NCI-H146 (cell line): ENCODE measurements at regions not wholly inside any gene's neighbourhood (a gene's known extent, or its start where the extent isn't known, plus 50 kb on each side); places are given as distances from the start of the nearest gene placed in this dataset.
"Not testable (repeated sequence)": the region's sequence is repeated elsewhere in the genome, so short reads cannot be mapped to it uniquely, and the experiment has no call there.

Experiments used
- DNase-seq: peaks from one replicate; lab custom pipeline; 2025; lab: John Stamatoyannopoulos, UW

DNA sequence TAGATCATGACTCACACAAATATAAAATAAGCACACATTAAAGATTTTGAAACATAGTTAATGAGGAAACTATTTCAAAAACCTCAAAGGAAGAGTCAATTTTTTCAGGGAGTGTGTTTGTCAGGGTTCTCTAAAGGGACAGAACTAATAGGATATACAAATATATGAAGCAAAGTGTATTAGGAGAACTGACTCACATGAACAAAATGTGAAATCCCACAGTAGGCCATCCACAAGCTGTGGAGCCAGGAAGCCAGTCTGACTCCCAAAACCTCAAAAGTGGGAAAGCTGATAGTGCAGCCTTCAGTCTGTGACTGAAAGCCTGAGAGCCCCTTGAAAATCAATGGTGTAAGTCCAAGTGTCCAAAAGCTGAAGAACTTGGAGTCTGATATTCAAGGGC, 898.0 kb upstream of the EYS start:
- no peak for DNase-seq

DNA sequence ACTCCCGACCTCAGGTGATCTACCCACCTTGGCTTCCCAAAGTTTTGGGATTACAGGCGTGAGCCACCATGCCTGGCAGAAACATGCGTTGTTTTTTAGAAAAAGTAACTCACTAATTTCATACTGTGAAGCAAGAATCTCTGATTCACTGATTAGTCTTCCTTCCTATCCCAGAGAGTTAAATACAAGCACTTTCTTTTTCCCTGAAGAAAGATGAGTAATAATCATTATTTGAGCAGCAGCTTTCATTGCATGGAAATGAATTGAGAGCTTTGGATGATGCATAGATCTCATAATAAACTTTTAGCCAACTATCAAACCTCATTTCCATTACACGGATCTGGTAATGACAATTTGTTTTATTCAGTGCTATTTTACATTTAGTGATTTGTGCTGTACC, 892.5 kb upstream of the EYS start:
- DNase-seq, result no peak

DNA sequence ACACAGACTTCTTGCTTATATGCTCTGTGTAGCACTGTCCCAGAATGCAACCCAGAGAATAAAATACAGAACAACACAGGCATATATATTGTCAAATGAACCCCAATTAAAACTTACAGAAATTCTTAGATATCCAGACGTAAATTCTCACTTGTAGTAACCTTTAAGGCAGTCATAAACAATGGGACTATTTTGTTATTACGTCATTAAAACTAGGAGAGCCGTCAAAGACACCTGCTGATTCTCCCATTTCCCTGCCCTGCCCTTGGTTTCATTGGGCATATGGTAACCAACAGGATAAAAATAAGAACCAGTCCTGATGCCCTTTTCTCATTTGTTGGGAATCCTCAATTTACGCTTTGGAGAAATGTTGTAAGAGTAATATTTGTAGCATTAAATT, 871.3 kb upstream of the EYS start:
- no peak for DNase-seq

DNA sequence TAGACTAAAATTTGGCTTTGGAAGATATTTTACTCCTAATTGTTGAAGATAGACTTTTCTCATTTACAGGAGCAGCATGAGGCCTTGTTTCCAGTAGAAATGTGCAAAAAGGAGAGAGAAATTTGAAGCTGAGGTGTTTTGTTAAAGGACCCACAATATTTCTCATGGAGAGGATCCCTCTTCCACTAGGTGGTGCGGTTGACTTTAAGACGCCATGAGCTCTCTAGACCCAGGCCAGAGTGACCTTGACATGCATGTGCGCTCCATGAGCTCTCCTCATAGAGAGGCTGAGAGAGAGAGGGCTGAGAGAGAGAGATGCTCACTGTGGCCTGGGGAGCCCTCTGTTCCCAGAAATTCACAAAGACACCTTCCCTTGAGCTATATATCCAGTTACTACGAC, 861.2 kb upstream of the EYS start:
- peak; percentile 3 for DNase-seq

DNA sequence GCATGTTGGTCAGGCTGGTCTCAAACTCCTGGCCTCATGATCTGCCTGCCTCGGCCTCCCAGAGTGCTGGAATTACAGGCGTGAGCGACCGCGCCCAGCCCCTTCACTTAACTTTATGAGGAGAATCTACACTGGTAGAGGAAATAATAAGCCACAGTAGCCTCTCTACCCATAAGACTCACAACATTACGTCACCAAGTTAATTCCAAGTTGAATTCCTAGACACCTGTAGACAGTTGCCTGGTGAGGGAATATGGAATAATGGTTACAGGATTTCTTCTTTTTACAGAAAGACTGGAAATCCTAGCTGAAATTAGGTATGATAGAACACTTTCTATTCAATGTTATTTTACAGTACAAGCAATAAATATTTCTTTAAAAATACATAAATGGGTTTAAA, 854.5 kb upstream of the EYS start:
- no peak for DNase-seq

DNA sequence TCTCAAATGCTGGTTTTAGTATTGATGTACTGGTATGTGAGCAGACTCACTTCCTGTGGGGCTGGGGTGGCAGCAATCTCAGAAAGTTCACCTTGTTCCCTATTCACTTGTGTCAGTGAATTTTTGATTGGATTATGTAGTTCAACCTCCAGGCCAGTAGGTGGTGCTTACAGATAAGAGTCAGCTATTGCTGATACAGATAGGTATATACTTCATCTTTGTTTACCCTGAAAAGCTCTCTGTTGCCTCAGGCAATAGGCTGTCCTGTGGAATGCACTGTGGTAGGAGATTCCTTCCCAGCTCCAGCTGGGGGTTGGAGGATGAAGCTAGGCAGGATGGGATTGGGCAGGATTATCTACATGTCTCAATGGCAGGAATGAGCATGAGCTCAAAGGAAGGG, 851.2 kb upstream of the EYS start:
- peak; percentile 7 for DNase-seq

DNA sequence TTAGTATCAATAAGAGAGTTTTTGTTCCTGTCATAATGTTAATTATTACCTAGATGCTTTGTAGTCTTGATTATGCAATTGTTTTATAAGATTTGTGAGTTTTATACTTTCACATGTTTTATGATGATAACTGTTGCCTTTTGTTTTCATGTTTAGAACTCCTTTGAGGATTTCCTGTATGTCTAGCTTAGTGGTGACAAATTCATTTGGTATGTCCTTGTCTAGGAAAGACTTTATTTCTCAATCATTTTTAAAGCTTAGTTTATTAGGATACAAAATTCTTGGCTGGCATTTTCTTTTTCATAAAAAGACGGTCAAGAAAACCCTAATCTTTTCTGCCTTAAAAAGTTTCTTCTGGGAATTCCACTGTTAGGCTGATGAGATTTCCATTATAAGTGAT, 849.9 kb upstream of the EYS start:
- no peak for DNase-seq

DNA sequence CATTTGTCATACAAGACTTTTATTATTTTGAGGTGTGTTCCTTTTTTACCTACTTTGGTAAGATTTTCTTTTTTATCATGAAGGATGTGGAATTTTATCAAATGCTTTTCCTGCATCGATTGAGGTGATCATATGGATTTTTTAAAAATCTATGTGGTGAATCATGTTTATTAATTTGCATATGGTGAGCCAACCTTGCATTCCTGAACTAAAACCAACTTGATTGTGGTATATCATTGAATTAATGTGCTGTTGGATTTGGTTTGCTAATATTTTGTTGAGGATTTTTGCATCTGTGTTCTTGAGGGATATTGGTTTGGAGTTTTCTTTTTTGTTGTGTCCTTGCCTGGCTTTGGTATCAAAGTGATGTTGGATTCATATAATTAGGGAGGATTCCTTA, 848.1 kb upstream of the EYS start:
- DNase-seq, result no peak

DNA sequence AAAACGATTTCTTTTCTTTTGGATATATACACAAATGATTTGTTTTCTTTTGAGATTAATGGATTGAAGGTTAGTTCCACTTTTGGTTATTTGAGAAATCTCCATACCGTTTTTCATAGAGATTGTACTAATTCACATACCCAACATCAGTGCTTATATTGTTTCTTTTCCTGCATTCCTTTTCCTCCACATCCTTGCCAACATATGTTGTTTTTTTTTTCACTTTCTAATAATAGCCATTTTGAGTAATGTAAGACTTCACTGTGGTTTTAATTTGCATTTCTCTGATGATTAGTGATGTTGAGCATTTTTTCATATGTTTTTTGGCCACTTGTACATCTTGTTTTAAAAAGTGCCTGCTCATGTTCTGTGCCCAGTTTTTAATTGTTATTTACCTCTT, 846.4 kb upstream of the EYS start:
- no peak for DNase-seq

DNA sequence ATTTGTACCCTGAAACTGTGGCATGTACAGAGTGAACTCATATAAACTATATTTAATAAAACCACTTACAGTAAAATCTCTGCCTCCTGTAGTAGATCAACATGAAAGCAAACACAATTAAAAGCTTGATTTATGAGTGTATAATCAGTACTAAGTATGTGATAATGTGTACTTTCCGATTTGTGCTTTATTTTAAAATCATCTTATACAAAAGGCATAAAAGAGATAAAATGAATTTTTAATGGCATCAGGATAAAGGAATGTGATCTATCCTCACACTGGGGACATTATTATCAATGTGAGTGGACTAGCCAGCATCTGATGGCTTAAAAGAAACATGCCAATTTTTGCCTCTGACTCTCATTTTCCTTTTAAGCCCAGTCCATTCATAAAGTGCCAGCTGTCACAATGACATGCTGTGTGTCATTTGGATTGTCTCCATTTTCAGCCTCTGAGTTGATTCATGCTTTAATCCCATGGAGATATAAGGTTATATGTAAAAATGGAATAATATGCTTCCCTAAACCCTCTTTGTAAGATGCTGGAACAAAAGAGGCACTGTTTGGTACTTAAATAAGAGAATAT, 831.6 kb upstream of the EYS start:
- no peak for DNase-seq

DNA sequence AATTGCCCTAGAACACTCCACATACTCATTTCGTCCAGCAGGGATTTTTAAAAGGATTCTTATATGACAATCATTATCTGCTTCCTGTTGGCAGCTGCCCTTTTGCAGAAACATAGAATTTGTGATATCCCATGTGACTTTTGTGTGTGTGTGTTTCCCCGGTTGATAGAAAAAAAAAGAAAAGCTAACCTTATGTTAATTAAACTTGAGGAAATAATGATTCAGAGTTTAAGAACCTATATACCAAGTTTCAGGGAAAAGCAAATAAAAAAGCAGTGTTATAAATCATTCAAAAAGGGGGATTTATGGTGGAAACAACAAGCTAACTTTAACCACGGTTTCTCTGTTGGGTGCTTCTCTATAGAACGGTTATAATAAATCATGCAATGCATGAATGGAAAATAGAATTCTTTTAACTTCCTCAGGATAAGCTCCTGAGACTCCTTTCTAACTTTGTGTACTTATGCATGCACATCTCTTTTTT, 826.9 kb upstream of the EYS start:
- no peak for DNase-seq

DNA sequence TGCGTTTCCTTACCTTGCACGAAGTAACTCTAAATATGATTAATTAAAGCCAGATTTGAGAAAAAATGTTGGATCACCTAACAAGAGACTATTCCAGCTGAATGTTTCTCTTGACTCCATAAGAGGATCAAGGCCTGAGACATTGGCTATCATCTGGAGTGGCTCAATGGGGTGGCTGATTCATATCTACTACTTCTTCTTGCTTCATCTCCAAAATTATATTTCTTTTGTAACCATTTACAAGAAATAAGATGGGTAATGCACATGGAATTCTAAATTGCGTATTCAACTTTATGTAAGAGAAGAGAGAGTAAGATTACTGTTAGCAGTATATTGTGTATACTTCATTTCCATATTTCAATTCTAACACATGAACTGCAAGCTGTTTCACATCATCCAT, 819.0 kb upstream of the EYS start:
- DNase-seq, result no peak

DNA sequence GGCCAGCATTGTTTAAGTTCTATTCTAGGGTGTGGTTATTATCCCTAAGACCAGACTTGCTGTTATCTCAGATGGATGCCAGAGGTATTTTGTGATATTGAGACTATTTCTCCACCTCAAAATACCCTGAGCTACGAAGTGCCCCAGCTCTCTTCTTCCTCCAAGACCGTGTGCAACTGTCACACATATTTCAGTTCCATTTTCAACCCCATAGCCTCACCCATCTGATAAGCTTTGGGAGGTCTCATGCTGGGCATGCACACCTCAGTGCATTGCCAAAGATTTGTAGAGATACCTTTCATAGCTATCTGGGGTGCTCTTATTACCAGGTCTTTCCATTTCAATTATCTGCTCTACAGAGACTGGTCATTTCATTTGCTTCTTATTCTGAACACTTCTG, 815.8 kb upstream of the EYS start:
- no peak for DNase-seq

DNA sequence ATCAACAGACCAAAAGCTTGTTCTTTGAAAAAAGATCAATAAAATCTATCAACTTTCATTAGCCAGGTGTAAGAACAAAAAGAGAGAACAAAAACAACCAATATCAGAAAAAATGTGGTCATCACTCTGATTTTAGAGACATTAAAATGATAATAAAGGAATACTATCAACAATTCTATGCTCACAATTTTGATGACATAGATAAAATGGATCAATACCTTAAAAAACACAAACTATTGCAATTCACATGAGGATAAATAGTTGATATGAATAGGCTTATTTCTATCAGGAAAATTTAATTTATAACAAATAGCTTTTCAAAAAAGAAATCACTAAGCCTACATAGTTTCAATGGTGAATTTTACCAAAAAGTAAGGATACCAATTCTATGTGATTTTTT, 809.4 kb upstream of the EYS start:
- DNase-seq, result no peak

DNA sequence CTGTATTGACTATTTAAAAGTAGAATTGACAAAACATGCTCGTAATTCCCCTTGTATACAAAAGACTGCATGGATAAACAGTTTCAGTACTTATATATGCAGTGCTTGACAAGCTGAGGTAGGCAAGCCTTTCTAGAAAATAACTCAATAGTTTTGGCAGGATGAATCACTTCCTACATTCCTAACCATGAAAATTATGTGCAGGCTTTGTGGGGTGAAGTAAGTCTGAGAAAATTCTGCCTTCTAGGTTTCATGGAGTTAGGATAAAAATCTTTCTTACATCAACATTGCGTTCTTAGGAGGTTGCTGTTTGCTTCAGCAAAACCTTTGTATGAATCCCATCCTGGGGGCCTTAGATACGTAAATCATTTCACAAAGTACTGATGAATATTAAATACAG, 801.4 kb upstream of the EYS start:
- DNase-seq, result no peak

DNA sequence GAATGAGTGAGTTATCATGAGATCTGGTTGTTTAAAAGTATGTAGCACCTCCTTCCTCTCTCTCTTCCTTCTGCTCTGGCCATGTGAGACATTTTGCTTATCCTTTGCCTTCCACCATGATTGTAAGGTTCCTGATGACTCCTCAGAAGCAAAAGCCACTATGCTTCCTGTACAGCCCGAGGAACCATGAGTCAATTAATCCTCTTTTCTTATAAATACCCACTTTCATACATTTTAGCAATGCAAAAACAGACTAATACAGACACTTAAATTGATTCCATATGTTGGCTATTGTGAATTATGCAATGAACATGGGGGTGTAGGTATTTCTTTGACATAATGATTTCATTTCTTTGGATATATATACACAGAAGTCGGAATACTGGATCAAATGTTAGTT, 792.8 kb upstream of the EYS start:
- no peak for DNase-seq

DNA sequence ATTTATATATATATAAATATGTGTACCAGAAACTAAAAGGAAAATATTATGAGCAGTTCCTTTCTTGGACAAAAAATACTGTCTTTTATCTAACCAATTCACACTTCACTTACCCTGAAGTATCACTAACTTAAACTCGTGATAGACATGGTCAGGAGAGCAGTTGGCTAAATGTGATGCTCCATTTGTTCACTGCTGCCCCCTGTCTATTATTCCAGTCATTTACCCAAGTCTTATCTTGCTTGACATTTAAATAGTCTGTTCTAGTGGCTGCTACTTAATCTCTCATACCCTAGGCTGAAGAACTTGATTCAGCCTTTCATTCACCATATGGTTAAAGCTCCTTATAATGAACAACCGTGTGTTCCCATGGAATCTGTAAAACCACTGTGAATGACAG, 789.6 kb upstream of the EYS start:
- DNase-seq, result peak; percentile 9

DNA sequence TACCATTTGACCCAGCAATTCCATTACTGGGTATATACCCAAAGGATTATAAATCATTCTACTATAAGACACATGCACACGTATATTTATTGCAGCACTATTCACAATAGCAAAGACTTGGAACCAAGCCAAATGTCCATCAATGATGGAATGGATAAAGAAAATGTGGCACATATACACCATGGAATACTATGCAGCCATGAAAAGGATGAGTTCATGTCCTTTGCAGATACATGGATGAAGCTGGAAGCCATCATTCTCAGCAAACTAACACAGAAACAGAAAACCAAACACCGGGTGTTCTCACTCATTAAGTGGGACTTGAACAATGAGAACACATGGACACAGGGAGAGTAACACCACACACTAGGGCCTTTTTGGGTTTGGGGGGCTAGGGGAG, 787.6 kb upstream of the EYS start:
- DNase-seq, result not testable (repeated sequence)

DNA sequence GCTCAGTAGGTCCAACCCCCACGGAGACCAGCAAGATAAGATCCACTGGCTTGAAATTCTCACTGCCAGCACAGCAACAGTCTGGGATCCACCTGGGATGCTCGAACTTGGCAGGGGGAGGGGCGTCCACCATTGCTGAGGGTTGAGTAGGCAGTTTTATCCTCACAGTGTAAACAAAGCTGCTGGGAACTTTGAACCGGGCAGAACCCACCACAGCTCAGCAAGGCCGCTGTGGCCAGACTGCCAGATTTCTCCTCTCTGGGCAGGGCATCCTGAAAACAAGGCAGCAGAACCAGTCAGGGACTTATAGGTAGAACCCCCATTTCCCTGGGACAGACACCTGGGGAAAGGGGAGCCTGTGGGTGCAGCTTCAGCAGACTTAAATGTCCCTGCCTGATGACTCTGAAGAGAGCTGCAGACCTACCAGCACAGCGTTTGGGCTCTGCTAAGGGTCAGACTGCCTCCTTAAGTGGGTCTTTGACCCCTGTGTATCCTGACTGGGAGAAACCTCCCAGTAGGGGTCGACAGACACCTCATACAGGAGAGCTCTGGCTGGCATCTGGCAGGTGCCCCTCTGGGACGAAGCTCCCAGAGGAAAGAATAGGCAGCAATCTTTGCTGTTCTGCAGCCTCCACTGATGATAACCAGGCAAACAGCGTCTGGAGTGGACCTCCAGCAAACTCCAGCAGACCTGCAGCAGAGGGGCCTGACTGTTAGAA, 782.4 kb upstream of the EYS start:
- DNase-seq, result no peak

DNA sequence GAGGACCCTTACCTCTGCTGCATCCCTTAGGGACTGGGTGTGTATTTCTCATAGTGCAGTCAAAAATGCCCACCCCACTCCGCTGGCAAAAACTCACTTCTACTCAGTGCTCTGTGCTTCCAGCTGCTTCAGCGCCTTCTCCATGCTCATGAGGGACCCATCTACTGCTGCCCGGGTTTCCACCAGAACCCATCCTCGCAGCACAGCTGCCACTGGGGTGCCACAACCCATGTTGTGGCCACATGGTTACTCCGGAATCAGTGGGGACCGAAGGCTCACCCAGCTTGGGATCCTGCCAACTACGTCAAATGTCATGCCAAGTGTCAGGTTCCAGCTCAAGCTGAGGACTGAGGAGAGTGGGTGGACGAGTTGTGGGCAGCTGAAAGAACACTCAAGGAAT, 774.2 kb upstream of the EYS start:
- no peak for DNase-seq

DNA sequence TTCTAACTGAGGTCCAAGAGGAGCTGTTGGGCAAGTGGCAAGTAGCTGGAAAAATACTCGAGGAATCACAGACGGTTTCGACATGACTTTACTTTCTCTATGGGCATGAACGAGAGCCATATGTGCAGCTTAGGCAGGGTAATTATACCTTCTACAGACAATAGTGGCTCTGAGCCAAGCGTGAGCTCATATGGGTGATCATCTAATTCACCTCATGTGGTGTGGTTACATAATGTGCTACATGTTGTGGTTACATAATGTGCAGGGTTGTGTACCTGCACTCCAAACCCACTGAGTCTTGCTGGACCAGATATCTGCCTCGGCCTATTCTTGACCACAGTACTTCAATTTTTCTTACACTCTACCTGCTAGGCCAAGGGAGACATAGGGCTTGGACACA, 771.7 kb upstream of the EYS start:
- no peak for DNase-seq

DNA sequence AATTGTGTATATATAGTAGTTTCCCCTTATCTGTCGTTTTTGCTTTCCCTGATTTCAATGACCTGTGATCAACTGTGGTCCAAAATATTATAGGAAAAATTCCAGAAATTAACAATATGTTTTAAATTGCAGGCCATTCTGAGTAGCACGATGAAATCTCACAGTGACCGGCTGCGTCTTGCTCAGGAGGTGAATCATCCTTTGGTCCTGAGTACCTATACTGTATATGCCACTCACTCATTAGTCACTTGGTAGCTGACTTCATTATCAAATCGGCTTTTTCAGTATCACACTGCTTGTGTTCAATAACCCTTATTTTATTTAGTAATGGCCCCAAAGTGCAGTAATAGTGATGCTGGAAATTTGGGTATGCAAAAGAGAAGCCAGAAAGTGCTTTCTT, 728.3 kb upstream of the EYS start:
- no peak for DNase-seq

DNA sequence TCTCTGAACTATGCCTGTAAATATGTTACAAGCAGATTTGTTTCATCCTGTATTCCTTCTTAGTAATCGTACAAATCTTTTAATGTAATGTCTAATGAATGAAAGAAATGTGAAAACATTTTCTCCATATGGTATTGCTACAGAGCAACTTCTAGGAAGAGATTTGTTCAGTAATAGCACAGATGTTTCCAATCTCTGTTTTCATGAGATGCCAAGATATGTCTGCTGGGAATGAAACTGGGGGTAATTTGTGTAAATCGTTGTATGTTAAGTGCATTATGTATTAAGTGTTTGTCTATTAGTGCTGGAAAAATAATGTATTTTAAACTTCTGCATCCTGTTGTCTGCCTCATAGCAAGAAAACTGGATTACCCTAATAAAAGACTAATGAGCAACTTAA, 722.2 kb upstream of the EYS start:
- DNase-seq, result no peak

DNA sequence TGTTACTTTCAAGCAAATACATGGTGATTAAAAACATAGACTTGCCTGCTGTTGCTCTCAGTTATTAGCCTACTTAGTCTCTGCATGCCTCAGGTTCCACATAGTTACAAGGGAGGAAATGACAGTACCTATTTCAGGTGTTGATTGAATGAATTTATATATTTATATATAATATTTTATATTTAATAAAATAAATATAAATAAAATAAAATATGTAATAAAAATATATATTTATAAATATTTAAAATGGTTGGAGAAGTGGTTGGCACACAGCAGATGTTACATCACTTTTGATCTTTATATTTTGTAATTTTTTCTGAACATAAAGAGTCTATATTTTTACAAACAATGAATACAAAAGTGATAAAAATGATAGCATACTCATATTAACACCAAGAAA, 716.0 kb upstream of the EYS start:
- no peak for DNase-seq
